Uterus (tissue), 3 donors: ENCODE measurements at regions not wholly inside any gene's neighbourhood (a gene's known extent, or its start where the extent isn't known, plus 50 kb on each side); places are given as distances from the start of the nearest gene placed in this dataset.

Experiments used
- DNase-seq, 2 donors: peaks; one replicate each; pipeline ENCODE4 v3.0.0-alpha.2; 2019 to 2020
- H3K27ac ChIP-seq, 2 donors: fragments of 200-600 bp; sonication (generic); 1 replicate in 1 of 2; 2 replicates in 1 of 2; pipeline ENCODE4 v1.5.1; 2016 to 2018
- H3K27me3 ChIP-seq, 2 donors: fragments of 200-600 bp; sonication (generic); one replicate each; pipeline ENCODE4 v1.5.1; 2018 to 2019; ENCODE audit warnings: control low read depth in 1 of 2
- H3K36me3 ChIP-seq, 2 donors: fragments of 200-600 bp; sonication (generic); one replicate each; pipeline ENCODE4 v1.5.1; 2019; ENCODE audit warnings: control low read depth in 1 of 2
- H3K4me1 ChIP-seq, 2 donors: fragments of 200-600 bp; sonication (generic); one replicate each; pipeline ENCODE4 v1.5.1; 2018 to 2019; ENCODE audit warnings: control low read depth in 1 of 2
- H3K4me3 ChIP-seq, 2 donors: fragments of 200-600 bp; sonication (generic); 1 replicate in 1 of 2; 2 replicates in 1 of 2; pipeline ENCODE4 v1.5.1; 2018 to 2019; ENCODE audit warnings: mild to moderate bottlenecking in 1 of 2
- H3K9me3 ChIP-seq, 2 donors: fragments of 200-600 bp; sonication (generic); one replicate each; pipeline ENCODE4 v1.5.1; 2019; ENCODE audit warnings: control low read depth in 1 of 2
- CTCF ChIP-seq, 4 experiments: fragments of 200-600 bp in 2 of 4; fragments of 450-650 bp in 2 of 4; sonication (generic) in 2 of 4; IDR thresholded peaks; one replicate each; pipeline ENCODE4 v1.5.1; 2016 to 2019; ENCODE audit warnings: antibody characterized with exemption in 4 of 4, mild to moderate bottlenecking in 2 of 4, moderate library complexity in 1 of 4
- POLR2A ChIP-seq, 2 donors: fragments of 450-650 bp; IDR thresholded peaks; one replicate each; pipeline ENCODE4 v1.6.1; 2016; ENCODE audit warnings: antibody characterized with exemption in 2 of 2, mild to moderate bottlenecking in 1 of 2, moderate library complexity in 1 of 2
- intact Hi-C: fragments of 100-400 bp; cut with DNase I; formaldehyde crosslinking; loops from one replicate; pipeline ENCODE4 v1.15.1; 2023; ENCODE audit warnings: low total_unique reads
- donor health status: DM: yes; HTN: yes; CAD: no.

- TF ChIP-seq CTCF (IDR thresholded peaks at IDR 0.05) (no peak), POLR2A (IDR thresholded peaks at IDR 0.05) (no peak)
- no peak overlapping the region for H3K4me3 ChIP-seq
- no peak overlapping the region for H3K27ac ChIP-seq
- intact Hi-C loops = no loop called here
- DNase-seq = no peak
- H3K4me1 ChIP-seq = no peaks in the 10 kb centered on the region
- no peaks in the 10 kb centered on the region for H3K36me3 ChIP-seq
- no peaks in the 10 kb centered on the region for H3K27me3 ChIP-seq
- no peaks in the 10 kb centered on the region for H3K9me3 ChIP-seq
Measured at GRCh38 chr3:117455782-117456181, 746.2 kb downstream of the TUSC7 start.

- no peak for TF ChIP-seq CTCF (IDR thresholded peaks at IDR 0.05)
- no peak for TF ChIP-seq POLR2A (IDR thresholded peaks at IDR 0.05)
- DNase-seq = no peak
- Histone ChIP-seq H3K36me3 (no peaks in the 10 kb centered on the region), H3K4me3 (no peak overlapping the region), H3K27me3 (no peaks in the 10 kb centered on the region), H3K9me3 (no peaks in the 10 kb centered on the region), H3K27ac (no peak overlapping the region), H3K4me1 (no peaks in the 10 kb centered on the region)
- intact Hi-C loops = no loop called here
Measured at GRCh38 chr3:117463276-117464115, 753.9 kb downstream of the TUSC7 start.

- no peak overlapping the region for H3K4me3 ChIP-seq
- TF ChIP-seq POLR2A (IDR thresholded peaks at IDR 0.05) (no peak), CTCF (IDR thresholded peaks at IDR 0.05) (no peak)
- intact Hi-C loops = no loop called here
- no peak overlapping the region for H3K27ac ChIP-seq
- no peaks in the 10 kb centered on the region for H3K9me3 ChIP-seq
- H3K4me1 ChIP-seq = no peaks in the 10 kb centered on the region
- H3K36me3 ChIP-seq = no peaks in the 10 kb centered on the region
- no peak for DNase-seq
- no peaks in the 10 kb centered on the region for H3K27me3 ChIP-seq
Measured at GRCh38 chr3:117471831-117472230, 762.3 kb downstream of the TUSC7 start.

GRCh38 chr3:117473981-117474538 lies 764.5 kb downstream of the TUSC7 start:
- Histone ChIP-seq H3K36me3 (no peaks in the 10 kb centered on the region), H3K27ac (no peak overlapping the region), H3K4me3 (no peak overlapping the region), H3K27me3 (no peaks in the 10 kb centered on the region), H3K9me3 (no peaks in the 10 kb centered on the region), H3K4me1 (no peaks in the 10 kb centered on the region)
- TF ChIP-seq CTCF (IDR thresholded peaks at IDR 0.05) (no peak), POLR2A (IDR thresholded peaks at IDR 0.05) (no peak)
- intact Hi-C loops = no loop called here
- DNase-seq = no peak

GRCh38 chr3:117476572-117476971 lies 767.0 kb downstream of the TUSC7 start:
- Histone ChIP-seq H3K9me3 (no peaks in the 10 kb centered on the region), H3K27me3 (no peaks in the 10 kb centered on the region), H3K4me3 (no peak overlapping the region), H3K27ac (no peak overlapping the region), H3K36me3 (no peaks in the 10 kb centered on the region), H3K4me1 (no peaks in the 10 kb centered on the region)
- no peak for TF ChIP-seq POLR2A (IDR thresholded peaks at IDR 0.05)
- intact Hi-C loops = no loop called here
- no peak for DNase-seq
